22Rv1 (cell line): ENCODE measurements at regions not wholly inside any gene's neighbourhood (a gene's known extent, or its start where the extent isn't known, plus 50 kb on each side); places are given as distances from the start of the nearest gene placed in this dataset.

Source experiments
- H3K27ac ChIP-seq: fragments of 450-650 bp; 2 replicates; pipeline ENCODE4 v1.5.1; 2017
- ZFX ChIP-seq: fragments of 450-650 bp; IDR thresholded peaks from 2 replicates; pipeline ENCODE4 v1.6.1; 2017; ENCODE audit warnings: antibody characterized with exemption, borderline replicate concordance
- TF ChIP-seq, protein P1 (sequence below): fragments of 450-650 bp; IDR thresholded peaks from 2 replicates; pipeline ENCODE4 v1.5.1; 2017; ENCODE audit warnings: mild to moderate bottlenecking

DNA sequence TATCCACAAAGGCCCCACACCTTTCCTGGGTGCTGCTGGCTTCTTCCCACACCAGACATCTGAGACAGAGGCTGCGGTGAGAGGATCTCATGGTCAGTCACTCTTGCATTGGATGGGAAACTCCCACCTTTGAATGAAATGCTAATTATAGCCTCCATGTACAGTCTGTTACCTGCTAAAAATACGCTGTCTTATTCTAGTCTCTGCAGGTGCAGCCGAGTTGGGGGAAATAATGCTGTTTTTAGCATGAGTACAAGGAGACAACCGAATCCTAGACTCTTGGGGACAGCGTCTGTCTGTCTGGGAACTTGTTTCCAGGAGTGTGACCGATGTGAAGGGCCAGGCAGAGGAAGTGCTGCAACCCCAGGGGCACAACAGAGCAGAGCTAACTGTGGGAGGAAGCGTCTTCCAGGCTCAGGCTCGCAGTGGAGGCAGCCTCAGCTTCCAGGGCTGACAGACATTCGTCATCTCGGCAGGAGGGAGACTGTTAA lies 286.2 kb downstream of the PREX1 start:
- H3K27ac ChIP-seq, result no peak overlapping the region

DNA sequence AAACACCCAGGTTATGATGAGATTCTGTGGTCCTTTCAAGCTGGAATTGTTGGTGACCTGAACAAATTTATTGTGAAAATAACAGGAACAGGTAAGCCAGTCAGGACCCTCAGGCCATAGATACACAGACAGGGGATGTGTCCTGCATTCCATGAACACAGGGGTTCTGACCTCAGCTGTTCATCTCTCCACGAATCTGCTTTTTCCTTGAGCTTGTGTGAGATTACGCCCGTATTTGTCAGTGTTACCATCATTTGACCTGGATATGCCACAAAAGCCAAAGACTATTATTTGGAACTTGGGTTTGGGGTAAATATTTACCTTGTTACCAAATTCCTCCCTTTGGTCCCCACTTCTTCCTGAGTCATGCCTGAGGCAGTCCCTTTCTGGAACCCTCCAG lies 288.9 kb downstream of the PREX1 start:
- no peak for TF ChIP-seq ZFX
- TF ChIP-seq, protein P1, sequence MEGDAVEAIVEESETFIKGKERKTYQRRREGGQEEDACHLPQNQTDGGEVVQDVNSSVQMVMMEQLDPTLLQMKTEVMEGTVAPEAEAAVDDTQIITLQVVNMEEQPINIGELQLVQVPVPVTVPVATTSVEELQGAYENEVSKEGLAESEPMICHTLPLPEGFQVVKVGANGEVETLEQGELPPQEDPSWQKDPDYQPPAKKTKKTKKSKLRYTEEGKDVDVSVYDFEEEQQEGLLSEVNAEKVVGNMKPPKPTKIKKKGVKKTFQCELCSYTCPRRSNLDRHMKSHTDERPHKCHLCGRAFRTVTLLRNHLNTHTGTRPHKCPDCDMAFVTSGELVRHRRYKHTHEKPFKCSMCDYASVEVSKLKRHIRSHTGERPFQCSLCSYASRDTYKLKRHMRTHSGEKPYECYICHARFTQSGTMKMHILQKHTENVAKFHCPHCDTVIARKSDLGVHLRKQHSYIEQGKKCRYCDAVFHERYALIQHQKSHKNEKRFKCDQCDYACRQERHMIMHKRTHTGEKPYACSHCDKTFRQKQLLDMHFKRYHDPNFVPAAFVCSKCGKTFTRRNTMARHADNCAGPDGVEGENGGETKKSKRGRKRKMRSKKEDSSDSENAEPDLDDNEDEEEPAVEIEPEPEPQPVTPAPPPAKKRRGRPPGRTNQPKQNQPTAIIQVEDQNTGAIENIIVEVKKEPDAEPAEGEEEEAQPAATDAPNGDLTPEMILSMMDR, result no peak
- H3K27ac ChIP-seq, result no peak overlapping the region

More for the DNA sequence above, 286.2 kb downstream of the PREX1 start:
- TF ChIP-seq, protein P1, result no peak
- TF ChIP-seq ZFX, result no peak

DNA sequence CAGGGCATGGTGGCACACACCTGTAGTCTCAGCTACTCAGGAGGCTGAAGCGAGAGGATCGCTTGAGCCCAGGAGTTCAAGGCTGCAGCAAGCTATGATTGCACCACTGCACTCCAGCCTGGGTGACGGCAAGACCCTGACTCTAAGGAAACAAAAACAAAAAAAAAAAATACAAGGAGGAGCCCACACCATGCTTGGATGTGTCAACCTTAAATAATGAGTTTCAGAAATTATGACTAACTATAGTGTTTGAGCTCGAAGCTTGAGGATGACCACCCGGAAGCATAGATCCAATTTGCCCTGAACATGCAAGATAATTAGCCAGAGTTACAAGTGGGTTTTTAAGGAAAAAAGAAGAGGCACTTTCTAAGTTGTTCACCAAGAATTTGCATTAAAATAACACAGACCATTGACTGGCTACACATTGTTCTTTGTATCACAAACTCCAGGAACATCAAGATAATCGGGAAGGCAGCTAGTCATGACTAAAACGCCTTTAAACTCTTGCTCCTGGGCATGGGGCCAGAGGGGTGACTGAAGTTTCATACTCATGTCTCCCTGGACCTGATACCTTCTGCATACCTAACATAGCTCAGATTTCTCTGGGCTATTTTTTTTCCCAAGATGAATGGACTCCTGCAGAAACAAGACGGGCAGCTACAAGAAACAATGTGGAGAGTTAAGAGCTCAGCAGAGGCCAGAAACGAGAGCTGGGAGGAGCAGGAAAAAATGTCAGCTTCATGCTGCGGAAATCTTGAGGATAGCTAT lies 289.6 kb downstream of the PREX1 start:
- TF ChIP-seq, protein P1, result no peak
- TF ChIP-seq ZFX, result no peak
- H3K27ac ChIP-seq, result no peak overlapping the region

DNA sequence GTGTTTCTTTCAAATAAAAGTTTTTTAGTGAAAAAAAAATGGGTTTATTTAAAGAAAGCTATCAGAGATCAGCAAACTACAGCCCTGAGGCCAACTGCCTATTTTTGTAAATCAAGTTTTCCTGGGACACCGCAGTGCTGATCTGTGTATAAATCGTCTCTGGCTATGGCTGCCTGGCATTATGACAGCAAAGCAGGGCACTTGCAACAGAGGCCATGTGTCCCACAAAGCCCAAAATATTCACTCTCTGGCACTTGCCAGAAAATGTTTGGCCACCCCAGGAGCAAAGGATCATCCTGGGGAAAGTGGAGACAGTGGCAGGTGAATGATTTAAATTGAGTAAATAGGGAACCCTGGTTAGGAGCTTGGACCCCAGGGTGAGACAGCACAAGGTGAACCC lies 291.6 kb downstream of the PREX1 start:
- TF ChIP-seq ZFX, result no peak
- TF ChIP-seq, protein P1, result no peak
- no peak overlapping the region for H3K27ac ChIP-seq

DNA sequence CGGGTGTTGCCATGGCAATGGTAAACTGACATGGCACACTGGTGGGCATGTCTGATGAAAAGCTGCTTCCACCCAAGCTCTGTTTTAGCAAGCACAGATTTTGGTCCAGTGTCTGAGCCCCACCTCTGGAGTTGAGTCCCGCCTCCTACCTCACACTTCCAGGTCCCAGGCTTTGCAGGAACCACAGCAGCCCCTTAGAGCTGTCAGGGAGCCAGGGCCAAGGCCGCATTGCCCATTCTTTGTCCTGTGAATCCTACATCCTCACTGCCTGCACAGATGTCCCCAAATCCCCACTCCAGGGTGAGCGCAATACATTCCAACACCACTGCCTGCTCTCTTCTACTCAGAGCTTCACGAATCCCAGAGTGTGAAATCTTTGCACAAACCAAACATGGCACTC lies 292.2 kb downstream of the PREX1 start:
- no peak for TF ChIP-seq ZFX
- TF ChIP-seq, protein P1, result no peak
- no peak overlapping the region for H3K27ac ChIP-seq

DNA sequence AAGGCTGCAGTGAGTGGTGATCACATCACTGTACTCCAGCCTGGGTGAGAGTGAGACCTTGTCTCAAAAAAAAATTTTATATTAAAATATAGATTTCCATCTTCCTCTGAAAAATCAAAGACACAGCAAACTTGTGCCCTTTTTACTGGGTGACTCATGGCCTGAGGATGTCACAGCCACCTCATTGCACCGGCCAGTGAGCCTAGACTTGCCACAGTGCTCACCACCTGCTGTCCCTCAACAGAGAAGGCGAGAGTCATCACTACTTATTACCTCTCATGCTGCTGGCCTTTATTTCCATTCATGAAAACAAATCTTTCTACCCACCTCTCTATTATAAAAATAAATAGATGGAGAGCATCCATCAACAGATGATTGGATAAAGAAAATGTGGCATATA lies 295.8 kb downstream of the PREX1 start:
- TF ChIP-seq ZFX, result no peak
- TF ChIP-seq, protein P1, result no peak
- no peak overlapping the region for H3K27ac ChIP-seq

DNA sequence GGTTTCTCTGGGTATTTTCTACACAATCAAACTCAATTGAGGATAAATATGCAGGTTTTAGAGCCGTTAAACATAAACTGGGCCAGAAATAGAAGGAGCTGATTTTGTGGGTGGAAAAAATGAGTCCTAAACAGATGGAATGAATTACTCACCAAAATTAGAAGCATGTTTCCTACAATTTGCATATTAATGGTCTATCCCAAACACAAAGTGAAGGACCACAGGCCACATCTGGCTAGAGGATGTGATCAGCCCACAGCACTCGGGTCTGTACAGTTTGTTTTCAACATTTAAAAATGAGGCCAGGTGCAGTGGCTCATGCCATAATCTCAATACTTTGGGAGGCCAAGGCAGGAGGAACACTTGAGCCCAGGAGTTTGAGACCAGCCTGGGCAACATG lies 296.3 kb downstream of the PREX1 start:
- TF ChIP-seq, protein P1, result no peak
- TF ChIP-seq ZFX, result no peak
- H3K27ac ChIP-seq, result no peak overlapping the region
